ENCODE measurements at regions not wholly inside any gene's neighbourhood (a gene's known extent, or its start where the extent isn't known, plus 50 kb on each side); places are given as distances from the start of the nearest gene placed in this dataset.

- TF ChIP-seq CTCF (IDR thresholded peaks at IDR 0.05), result no peak
- TF ChIP-seq POLR2AphosphoS5 (IDR thresholded peaks at IDR 0.05), result no peak
- no peak for TF ChIP-seq POLR2A (IDR thresholded peaks at IDR 0.05)
Observed at GRCh38 chr6:15171026-15171425, 74.8 kb upstream of the JARID2 start.
